ES-I3 (cell line): ENCODE measurements at regions not wholly inside any gene's neighbourhood (a gene's known extent, or its start where the extent isn't known, plus 50 kb on each side); places are given as distances from the start of the nearest gene placed in this dataset.
"Not testable (repeated sequence)": the region's sequence is repeated elsewhere in the genome, so short reads cannot be mapped to it uniquely, and the experiment has no call there.

Experiments
- H3K36me3 ChIP-seq: 2 replicates; pipeline ENCODE4 v1.6.1; 2013; ENCODE audit warnings: mild to moderate bottlenecking, low read length, control low read depth, moderate library complexity; ENCODE audit not compliant: insufficient read depth
- H3K4me1 ChIP-seq: 2 replicates; pipeline ENCODE4 v1.6.1; 2013; ENCODE audit warnings: mild to moderate bottlenecking, control low read depth, low read length; ENCODE audit not compliant: insufficient read depth
- H3K9ac ChIP-seq: 2 replicates; pipeline ENCODE4 v1.6.1; 2013; ENCODE audit warnings: low read depth, mild to moderate bottlenecking, low read length, moderate library complexity
- H3K9me3 ChIP-seq: 2 replicates; pipeline ENCODE4 v1.6.1; 2013; ENCODE audit warnings: mild to moderate bottlenecking, low read length, moderate library complexity; ENCODE audit not compliant: control insufficient read depth, insufficient read depth

DNA sequence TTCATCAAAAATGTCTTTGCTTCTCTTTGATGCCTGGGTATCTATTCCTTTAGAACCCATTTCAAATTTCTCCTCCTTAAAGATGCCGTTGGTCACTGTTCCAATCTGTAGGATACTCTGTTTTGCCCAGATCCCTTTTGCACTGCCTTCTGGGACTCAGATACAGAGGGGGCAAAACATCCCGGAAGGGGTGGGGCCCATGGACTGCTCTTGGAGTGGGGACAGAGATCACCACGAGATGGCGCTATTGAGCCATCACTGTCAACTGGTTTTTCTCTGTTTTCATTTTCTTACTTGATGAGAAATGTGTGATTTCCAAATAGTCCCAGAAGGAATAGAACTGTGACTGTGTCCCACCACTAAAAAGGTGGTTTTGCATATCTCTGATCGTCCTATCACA is 151.8 kb downstream of the NPIPA7 start:
- H3K4me1 ChIP-seq, H3K9ac ChIP-seq, H3K36me3 ChIP-seq, H3K9me3 ChIP-seq: not testable (repeated sequence)

DNA sequence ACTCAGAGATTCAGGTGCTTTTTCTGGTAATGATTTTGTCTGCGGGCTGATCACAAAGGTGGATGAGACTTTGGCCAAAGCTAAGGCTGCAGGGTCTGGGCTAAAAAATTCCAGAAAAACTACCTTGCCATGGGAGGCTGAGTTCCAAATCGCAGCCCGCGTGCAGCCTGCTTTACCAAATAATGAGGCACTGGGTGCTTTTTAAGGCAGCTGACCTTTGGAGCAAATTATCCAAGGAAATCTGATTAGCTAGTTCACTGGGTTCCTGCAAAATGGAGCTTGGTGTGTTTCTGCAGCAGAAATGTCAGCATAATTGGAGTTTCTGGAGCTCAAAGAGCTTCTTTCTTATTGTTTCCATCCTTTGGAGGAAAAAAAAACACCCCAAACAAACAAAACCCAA is 156.6 kb downstream of the NPIPA7 start:
- not testable (repeated sequence) for H3K9ac ChIP-seq, H3K9me3 ChIP-seq, H3K4me1 ChIP-seq, H3K36me3 ChIP-seq

DNA sequence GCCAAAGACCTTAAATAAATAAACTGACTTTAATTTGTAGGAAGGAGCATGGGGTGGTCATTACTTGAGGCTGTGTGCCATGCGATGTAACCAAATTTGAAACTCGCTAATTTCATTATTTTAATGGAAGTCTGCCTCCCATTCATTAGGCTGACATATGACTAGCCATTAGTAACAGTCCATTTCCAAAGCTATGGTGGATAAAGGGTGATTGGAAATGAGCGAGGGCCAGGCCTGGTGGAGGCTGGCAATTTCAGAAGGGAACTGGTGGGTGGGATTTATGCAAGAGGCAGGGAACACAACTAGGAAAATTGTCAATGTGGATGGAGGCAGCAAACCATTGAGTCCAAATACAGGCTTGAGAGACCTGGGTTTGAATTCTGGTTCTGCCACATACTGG is 157.2 kb downstream of the NPIPA7 start:
- H3K9ac ChIP-seq, H3K4me1 ChIP-seq, H3K36me3 ChIP-seq, H3K9me3 ChIP-seq: not testable (repeated sequence)

DNA sequence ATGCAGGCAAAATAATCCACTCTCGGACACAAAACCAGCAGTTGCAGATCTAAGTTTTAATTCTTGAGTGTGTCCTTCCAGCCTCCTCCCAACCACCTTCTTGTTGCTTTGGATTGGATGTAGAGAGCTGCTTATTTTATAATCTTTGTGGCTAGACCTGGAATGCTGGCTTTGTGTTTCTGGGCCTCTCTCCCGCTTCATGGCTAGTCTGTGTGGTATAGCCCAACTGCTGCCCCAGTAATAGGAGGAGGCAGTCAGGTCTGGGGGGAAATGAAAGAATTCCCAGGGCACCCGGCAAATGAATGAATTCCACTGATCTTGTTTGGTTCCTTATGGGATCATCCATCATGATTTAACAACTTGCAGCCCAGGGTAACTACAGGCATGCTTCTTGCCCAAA is 170.8 kb downstream of the NPIPA7 start:
- not testable (repeated sequence) for H3K36me3 ChIP-seq, H3K9me3 ChIP-seq, H3K4me1 ChIP-seq, H3K9ac ChIP-seq

DNA sequence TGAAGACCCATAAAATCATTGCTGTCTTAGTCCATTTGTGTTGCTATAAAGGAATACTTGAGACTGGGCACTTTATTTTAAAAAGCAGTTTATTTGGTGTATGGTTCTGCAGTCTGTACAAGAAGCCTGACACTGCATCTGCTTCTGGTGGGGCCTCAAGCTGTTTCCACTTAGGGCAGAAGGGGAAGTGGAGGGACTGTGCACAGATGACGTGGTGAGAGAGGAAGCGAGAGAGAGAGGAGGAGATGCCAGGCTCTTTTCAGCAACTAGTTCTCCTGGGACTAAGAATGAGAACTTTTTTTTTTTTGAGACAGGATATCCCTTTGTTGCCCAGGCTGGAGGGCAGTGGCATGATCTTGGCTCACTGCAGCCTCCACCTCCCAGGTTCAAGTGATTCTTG is 171.9 kb downstream of the NPIPA7 start:
- not testable (repeated sequence) for H3K4me1 ChIP-seq, H3K36me3 ChIP-seq, H3K9me3 ChIP-seq, H3K9ac ChIP-seq

DNA sequence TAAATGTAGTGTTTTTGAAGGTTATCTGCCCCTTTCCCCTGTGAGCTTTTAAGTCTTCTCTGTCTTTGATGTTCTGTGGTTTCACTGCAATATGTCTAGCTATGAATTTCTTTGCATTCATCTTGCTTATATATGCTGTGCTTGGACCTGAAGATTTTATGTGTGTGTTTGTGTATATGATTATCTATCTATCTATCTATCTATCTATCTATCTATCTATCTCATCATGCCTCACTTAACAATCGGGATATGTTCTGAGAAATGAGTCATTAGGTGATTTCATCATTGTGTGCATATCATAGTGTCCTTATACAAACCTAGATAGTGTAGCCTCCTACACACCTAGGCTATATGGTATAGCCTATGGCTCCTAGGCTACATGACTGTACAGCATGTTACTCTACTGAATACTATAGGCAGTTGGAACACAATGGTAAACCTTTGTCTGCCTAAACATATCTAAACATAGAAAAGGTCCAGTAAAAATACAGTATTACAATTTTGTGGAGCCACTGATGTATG is 173.9 kb downstream of the NPIPA7 start:
- not testable (repeated sequence) for H3K9ac ChIP-seq, H3K36me3 ChIP-seq, H3K4me1 ChIP-seq

DNA sequence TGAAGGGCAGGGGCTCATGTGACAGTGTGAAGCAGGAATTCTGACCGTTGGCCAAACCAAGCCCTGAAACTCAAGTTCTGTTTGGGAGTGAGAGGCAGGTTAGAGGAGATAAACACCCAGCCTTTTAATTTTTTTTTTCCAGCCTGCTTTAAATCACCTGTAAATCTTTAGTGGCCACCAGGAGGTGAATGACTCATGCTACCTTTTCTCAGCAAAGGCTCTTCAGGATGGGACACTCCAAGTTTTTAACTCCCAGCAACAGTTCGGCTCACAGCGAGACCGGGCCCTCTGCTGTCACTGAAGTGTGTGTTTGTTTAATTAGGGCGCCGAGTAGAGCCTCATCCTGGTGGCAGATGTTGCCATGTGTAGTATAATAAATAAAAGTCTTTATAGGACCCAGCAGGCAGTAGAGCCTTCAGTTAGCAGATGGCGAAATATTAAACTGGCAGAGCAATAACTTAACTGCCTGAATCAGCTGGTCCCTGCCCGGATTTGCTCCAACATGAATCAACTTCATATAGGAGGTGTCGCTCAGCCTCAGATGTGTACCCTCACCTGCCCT is 180.3 kb downstream of the NPIPA7 start:
- not testable (repeated sequence) for H3K4me1 ChIP-seq, H3K9ac ChIP-seq, H3K9me3 ChIP-seq, H3K36me3 ChIP-seq

More for the DNA sequence above, 173.9 kb downstream of the NPIPA7 start:
- H3K9me3 ChIP-seq = not testable (repeated sequence)

DNA sequence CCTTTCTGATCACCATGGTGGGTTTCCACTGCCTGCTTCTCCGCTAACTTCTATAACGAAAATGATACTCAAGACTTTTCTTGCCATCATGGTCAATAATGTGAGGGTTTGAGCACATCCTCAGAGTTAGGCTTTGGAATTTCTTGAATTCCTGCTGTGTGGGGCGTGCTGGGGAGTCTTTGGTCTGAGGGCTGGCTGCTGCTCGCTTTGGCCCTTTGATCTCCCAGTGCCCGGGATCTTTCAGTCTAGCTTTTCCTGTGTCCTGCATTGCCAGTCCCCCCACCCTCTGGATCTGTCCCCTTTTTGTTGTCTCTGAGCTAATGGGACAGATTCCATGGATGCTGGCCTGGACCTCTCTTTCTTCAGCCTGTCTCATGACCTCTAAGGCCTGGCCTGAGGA is 182.6 kb downstream of the NPIPA7 start:
- H3K4me1 ChIP-seq, H3K9me3 ChIP-seq, H3K36me3 ChIP-seq, H3K9ac ChIP-seq: not testable (repeated sequence)

DNA sequence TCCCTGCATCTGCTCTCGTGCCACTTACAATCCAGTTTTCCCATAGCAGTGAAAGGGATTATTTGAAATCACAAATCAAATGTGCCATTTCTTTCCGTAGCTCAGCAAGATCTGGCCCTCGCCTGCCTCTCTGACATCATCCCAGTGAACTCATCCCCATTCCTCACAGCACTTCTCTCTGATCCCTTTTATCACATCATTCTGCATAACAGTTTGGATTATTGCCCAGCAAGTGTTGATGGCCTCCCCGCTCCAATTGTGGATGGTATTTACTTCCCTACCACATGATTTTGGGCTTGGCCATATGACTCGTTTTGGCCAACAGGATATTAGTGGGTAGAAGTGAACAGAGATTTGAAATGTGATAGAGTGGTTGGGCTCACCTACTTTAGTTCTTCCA is 185.0 kb downstream of the NPIPA7 start:
- not testable (repeated sequence) for H3K9me3 ChIP-seq, H3K36me3 ChIP-seq, H3K9ac ChIP-seq, H3K4me1 ChIP-seq

DNA sequence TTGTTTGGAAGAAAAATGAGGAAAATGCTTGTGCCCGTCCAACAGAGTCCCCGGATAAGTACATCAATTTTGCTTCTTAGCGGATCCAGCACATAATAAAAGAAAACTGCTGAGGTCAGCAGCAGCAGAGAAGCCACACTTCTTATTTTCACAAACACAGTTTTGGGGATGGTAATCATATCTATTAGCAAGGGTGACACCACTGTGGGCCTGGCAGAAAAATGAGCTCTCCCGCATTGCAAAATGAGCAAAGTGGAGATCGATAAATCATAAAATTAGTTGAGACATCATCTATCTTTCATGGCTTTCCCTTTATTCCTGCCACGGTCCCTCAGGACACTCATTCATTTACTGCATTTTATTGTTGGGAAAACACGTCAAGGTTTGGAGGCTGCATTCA is 186.4 kb downstream of the NPIPA7 start:
- not testable (repeated sequence) for H3K9ac ChIP-seq, H3K4me1 ChIP-seq, H3K9me3 ChIP-seq, H3K36me3 ChIP-seq

DNA sequence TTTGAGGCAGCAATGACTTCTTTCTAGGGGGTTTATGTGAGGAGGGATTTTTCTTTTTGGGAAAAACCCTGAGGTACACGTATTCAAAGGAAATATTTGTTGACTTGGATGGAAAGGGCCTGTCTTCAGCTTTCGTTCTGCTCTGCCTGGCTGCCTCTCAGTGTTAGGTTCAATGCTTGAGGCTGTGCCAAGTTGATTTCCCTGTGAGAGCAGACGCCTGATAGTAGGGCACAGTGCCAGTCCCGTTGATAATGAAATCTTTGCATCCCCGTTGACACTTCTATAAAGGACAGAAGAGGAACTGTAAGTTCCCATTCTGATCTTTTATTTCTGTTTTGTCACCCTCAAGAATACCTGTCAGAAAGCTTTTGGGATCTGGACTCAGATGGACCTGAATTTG is 191.1 kb downstream of the NPIPA7 start:
- H3K9me3 ChIP-seq, H3K9ac ChIP-seq, H3K4me1 ChIP-seq, H3K36me3 ChIP-seq: not testable (repeated sequence)

DNA sequence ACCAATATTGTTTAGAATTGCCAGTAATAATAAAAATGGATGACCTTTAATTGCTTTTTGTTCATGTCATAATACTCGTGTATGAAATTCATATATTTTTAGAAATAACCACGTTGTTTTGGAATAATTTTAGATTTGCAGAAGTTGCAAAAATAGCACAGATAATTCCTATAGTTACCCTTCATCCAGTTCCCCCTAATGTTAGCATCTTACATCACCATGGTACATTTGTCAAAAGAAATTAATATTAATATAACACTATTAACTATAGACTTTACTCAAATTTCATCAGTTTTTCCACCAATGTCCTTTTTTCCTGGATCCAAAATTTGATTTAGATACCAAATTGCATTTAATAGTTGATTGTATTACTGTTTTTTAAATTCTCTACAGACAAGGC is 191.9 kb downstream of the NPIPA7 start:
- not testable (repeated sequence) for H3K36me3 ChIP-seq, H3K9me3 ChIP-seq, H3K9ac ChIP-seq, H3K4me1 ChIP-seq

DNA sequence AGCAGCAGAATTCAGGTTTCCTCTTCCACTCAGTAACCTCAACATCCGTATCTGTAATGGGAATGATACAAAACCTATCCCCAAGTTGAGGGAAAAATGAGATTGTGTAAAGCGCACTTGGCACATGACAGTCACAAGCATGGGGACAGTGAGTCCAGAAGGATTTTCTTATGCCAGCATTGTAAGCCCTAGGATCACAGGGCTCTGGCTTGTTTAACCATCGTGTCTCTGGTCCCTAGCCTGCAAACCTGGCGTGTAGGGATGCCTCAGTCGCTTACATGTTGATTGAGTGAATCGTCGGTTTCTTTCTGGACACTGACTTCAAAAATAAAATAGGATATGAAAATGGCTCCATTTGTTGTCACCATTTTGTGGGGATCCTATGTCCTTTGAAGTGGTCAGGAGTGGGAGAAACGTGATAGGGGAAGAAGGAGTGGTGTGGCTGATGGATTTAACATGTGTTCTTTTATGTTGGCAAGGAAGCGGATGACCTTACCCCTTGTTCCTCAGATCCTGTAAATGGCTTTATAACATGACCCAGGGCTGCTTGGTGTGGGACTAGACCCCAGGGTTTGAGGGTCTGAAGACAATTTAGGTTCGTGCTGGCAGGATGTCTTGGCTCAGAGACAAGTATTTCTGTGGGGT is 193.3 kb downstream of the NPIPA7 start:
- H3K36me3 ChIP-seq, H3K9me3 ChIP-seq, H3K9ac ChIP-seq, H3K4me1 ChIP-seq: not testable (repeated sequence)

DNA sequence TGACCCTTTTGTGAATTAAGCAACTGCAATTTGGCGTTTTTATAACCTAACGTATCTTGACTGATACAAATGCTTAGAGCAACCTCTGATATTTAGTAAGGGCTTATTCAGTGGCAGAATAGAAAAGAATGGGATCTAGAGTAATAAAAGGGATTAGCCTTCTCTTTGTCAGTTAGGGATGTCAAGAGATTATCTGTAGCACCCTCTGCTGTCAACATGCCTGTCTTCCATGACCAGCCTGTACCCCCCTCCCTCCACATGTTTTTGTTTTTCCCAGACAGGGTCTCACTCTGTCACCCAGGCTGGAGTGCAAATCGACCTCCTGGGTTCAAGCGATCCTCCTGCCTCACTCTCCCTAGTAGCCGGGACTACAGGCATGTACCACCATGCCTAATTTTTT is 198.1 kb downstream of the NPIPA7 start:
- not testable (repeated sequence) for H3K9ac ChIP-seq, H3K4me1 ChIP-seq, H3K36me3 ChIP-seq, H3K9me3 ChIP-seq

DNA sequence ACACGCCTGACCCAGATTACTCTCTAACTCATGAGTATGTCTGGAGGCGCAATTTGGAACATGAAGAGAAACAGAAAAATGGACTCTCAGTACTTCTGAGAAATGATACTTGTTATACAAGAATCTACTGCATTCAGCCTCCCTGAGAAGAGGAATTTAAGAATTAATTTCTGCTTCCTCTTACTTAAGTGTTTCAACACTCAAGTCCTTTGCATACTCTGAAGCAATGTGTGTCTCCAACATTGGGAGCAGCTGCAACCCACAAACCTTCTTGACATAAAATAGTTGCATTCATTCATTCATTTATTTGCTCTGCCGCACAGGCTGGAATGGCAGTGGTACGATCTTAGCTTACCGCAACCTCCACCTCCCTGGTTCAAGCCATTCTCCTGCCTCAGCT is 199.8 kb downstream of the NPIPA7 start:
- H3K9me3 ChIP-seq = no peaks in the 10 kb centered on the region
- no peaks in the 10 kb centered on the region for H3K4me1 ChIP-seq
- H3K9ac ChIP-seq = no peak overlapping the region
- no peaks in the 10 kb centered on the region for H3K36me3 ChIP-seq

DNA sequence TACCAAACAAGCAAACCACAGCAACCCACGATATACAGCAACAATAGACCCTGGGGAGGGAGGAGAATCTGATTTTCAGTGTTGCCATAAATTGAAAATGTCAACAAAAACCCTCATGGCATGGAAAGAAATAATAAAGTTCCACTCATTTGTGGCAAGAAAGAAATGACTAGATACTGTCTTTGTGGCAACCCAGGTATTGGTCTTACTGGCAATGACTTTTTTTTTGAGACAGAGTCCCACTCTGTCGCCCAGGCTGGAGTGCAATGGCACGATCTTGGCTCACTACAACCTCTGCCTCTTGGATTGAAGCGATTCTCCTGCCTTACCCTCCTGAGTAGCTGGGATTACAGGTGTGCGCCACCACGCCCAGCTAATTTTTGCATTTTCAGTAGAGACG is 204.0 kb downstream of the NPIPA7 start:
- not testable (repeated sequence) for H3K9ac ChIP-seq, H3K4me1 ChIP-seq

More for the DNA sequence above, 204.0 kb downstream of the NPIPA7 start:
- not testable (repeated sequence) for H3K36me3 ChIP-seq, H3K9me3 ChIP-seq
